ENCODE measurements at regions not wholly inside any gene's neighbourhood (a gene's known extent, or its start where the extent isn't known, plus 50 kb on each side); places are given as distances from the start of the nearest gene placed in this dataset.

GRCh38 chr4:11901089-11901488 is 472.4 kb upstream of the HS3ST1 start:
- no peak overlapping the region for H3K4me3 Mint-ChIP-seq
- no peak overlapping the region for H3K27ac Mint-ChIP-seq (ENCODE audit: unreplicated experiment)
- peaks cover 16% of the 10 kb centered on the region for H3K9me3 Mint-ChIP-seq
- DNase-seq (ENCODE audit: low read depth, low spot score): no peak
- TF ChIP-seq CTCF (conservative IDR thresholded peaks at IDR 0.05): no peak
- no peaks in the 10 kb centered on the region for H3K4me1 Mint-ChIP-seq
- H3K36me3 Mint-ChIP-seq (ENCODE audit: low read depth): peaks cover 13% of the 10 kb centered on the region
- no peaks in the 10 kb centered on the region for H3K27me3 Mint-ChIP-seq (ENCODE audit: low read depth)

GRCh38 chr4:11900359-11900758 is 471.7 kb upstream of the HS3ST1 start:
- no peak for DNase-seq (ENCODE audit: low read depth, low spot score)
- Mint-ChIP-seq H3K4me1 (no peaks in the 10 kb centered on the region), H3K27me3 (ENCODE audit: low read depth) (no peaks in the 10 kb centered on the region), H3K9me3 (peaks cover 16% of the 10 kb centered on the region), H3K27ac (ENCODE audit: unreplicated experiment) (no peak overlapping the region), H3K36me3 (ENCODE audit: low read depth) (peaks cover 13% of the 10 kb centered on the region), H3K4me3 (no peak overlapping the region)
- no peak for TF ChIP-seq CTCF (conservative IDR thresholded peaks at IDR 0.05)

- TF ChIP-seq CTCF (conservative IDR thresholded peaks at IDR 0.05): no peak
- Mint-ChIP-seq H3K4me3 (no peak overlapping the region), H3K36me3 (ENCODE audit: low read depth) (peaks cover 13% of the 10 kb centered on the region), H3K27me3 (ENCODE audit: low read depth) (no peaks in the 10 kb centered on the region), H3K4me1 (no peaks in the 10 kb centered on the region), H3K27ac (ENCODE audit: unreplicated experiment) (no peak overlapping the region), H3K9me3 (peaks cover 16% of the 10 kb centered on the region)
- no peak for DNase-seq (ENCODE audit: low read depth, low spot score)
Observed at GRCh38 chr4:11898796-11899195, 470.1 kb upstream of the HS3ST1 start.

GRCh38 chr4:11895766-11896165 is 467.1 kb upstream of the HS3ST1 start:
- DNase-seq (ENCODE audit: low read depth, low spot score): no peak
- Mint-ChIP-seq H3K4me3 (no peak overlapping the region), H3K9me3 (peaks cover 16% of the 10 kb centered on the region), H3K4me1 (no peaks in the 10 kb centered on the region), H3K27ac (ENCODE audit: unreplicated experiment) (no peak overlapping the region), H3K27me3 (ENCODE audit: low read depth) (no peaks in the 10 kb centered on the region), H3K36me3 (ENCODE audit: low read depth) (peaks cover 13% of the 10 kb centered on the region)
- TF ChIP-seq CTCF (conservative IDR thresholded peaks at IDR 0.05): no peak

- peaks cover 17% of the 10 kb centered on the region for H3K9me3 Mint-ChIP-seq
- H3K27me3 Mint-ChIP-seq (ENCODE audit: low read depth): no peaks in the 10 kb centered on the region
- no peak for TF ChIP-seq CTCF (conservative IDR thresholded peaks at IDR 0.05)
- H3K4me3 Mint-ChIP-seq: no peak overlapping the region
- DNase-seq (ENCODE audit: low read depth, low spot score): no peak
- no peaks in the 10 kb centered on the region for H3K4me1 Mint-ChIP-seq
- no peak overlapping the region for H3K27ac Mint-ChIP-seq (ENCODE audit: unreplicated experiment)
- peaks cover 13% of the 10 kb centered on the region for H3K36me3 Mint-ChIP-seq (ENCODE audit: low read depth)
Observed at GRCh38 chr4:11894977-11895376, 466.3 kb upstream of the HS3ST1 start.

- no peak for DNase-seq (ENCODE audit: low read depth, low spot score)
- no peak for TF ChIP-seq CTCF (conservative IDR thresholded peaks at IDR 0.05)
- H3K27ac Mint-ChIP-seq (ENCODE audit: unreplicated experiment): no peak overlapping the region
- H3K9me3 Mint-ChIP-seq: peaks cover 19% of the 10 kb centered on the region
- H3K36me3 Mint-ChIP-seq (ENCODE audit: low read depth): peaks cover 13% of the 10 kb centered on the region
- no peaks in the 10 kb centered on the region for H3K27me3 Mint-ChIP-seq (ENCODE audit: low read depth)
- H3K4me1 Mint-ChIP-seq: no peaks in the 10 kb centered on the region
- H3K4me3 Mint-ChIP-seq: no peak overlapping the region
Observed at GRCh38 chr4:11894221-11894620, 465.5 kb upstream of the HS3ST1 start.

Measured in neural crest cell (in vitro differentiated cells).